GM21447 (cell line): ENCODE measurements at regions not wholly inside any gene's neighbourhood (a gene's known extent, or its start where the extent isn't known, plus 50 kb on each side); places are given as distances from the start of the nearest gene placed in this dataset.
"Not testable (repeated sequence)": the region's sequence is repeated elsewhere in the genome, so short reads cannot be mapped to it uniquely, and the experiment has no call there.

Experiments used
- ATAC-seq: cut with Tn5 transposase; IDR thresholded peaks from one replicate; pipeline ENCODE4 v1.9.1; 2021; ENCODE audit not compliant: unreplicated experiment

DNA sequence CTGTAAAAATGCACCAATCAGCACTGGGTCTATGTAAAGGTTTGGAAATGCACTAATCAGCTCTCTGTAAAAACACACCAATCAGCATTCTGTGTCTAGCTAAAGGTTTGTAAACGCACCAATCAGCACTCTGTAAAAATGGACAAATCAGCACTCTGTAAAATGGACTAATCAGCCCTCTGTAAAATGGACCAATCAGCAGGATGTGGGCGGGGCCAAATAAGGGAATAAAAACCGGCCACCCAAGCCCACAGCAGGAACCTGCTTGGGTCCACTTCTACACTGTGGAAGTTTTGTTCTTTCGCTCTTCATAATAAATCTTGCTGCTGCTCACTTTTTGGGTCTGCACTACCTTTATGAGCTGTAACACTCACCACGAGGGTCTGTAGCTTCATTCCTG, 101.0 kb downstream of the SMC2 start:
- not testable (repeated sequence) for ATAC-seq

DNA sequence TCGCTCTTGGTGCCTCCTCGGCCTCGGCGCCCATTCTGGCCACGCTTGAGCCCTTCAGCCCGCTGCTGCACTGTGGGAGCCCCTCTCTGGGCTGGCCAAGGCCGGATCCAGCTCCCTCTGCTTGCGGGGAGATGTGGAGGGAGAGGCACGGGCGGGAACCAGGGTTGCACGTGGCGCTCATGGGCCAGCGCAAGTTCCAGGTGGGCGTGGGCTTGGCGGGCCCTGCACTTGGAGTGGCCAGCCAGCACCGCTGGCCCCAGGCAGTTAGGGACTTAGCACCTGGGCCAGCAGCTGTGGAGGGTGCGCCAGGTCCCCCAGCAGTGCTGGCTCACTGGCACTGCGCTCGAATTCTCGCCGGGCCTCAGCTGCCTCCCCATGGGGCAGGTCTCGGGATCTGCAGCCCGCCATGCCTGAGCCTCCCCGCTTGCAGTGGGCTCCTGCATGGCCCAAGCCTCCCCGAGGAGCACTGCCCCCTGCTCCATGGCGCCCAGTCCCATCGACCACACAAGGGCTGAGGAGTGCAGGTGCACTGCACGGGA, 106.4 kb downstream of the SMC2 start:
- ATAC-seq, result no peak

DNA sequence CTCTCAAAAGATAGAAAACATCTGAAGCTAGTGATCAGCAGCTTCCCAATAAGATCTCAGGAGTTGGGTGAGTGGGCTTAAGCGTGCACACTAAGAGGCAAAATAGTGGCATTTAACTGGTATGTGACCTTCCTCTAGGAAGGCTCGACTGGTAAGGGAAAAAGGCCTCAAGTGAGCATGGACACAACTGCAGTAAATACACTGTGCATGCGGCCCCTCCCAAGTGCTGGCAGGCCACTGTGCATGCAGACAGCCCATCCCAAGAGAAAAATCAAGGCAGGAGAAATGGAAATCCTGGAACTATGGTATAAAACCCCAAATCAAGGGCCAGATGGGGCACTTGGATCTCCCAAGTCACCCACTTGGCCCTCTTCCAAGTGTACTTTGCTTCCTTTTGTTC, 112.7 kb downstream of the SMC2 start:
- ATAC-seq, result no peak

DNA sequence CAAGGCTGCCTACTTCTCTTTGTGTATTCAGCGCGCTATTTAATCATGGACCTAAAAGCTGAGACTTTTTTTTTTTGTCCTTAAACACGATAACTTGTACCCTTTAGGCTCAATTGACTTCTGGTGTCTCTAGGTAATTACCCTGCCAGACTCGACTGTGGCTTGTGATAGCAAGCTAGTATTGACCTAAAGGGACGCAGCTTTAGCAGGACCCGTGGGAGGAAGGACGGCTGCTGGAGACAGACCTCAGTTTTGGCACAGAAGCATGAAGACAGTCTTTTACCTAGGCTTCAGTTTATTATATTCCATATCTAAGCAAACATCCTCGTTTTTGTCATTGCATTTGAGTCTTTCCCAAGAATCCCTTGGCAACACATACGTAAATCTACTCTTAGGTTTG, 115.3 kb downstream of the SMC2 start:
- no peak for ATAC-seq

DNA sequence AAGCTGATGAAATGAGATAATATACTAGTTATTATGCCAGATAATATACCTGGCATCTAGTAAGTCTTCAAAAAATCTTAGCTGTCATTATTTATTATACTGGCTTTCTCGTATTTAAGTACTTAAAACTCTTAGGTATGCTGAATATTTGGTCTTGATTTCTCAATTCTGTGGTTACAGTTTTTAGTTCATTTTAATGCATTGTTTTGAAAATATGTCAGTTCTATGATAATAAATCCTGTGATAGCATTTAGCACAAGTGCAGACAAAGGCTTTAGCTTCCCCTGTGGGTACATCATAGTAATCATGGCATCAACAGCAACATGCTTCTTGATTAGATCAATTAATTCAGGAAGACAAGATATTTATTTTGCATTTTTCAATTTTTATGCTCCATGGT, 133.0 kb downstream of the SMC2 start:
- no peak for ATAC-seq

DNA sequence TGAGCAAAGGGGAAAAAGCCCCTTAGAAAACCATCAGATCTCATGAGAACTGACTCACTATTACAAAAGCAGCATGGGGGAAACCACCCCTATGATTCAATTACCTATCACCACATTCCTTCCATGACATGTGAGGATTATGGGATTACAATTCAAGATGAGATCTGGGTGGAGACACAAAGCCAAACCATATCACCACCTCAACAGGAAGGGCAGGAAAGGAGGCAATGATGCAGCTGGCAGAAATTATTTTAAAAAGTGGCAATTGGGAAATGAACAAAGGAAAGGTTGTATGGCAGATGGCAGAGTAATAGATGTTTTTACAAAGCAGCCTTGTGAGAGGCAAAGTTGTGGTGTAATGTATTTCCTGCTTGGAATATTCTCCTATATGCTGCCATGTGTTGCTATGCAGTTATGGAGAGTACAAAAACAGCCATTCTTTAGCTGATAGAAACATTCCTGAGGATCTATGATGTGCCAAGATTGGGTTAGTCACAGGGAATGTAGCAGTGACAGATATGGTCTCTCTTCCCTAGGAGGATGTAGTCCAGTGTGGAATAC, 138.8 kb downstream of the SMC2 start:
- no peak for ATAC-seq

DNA sequence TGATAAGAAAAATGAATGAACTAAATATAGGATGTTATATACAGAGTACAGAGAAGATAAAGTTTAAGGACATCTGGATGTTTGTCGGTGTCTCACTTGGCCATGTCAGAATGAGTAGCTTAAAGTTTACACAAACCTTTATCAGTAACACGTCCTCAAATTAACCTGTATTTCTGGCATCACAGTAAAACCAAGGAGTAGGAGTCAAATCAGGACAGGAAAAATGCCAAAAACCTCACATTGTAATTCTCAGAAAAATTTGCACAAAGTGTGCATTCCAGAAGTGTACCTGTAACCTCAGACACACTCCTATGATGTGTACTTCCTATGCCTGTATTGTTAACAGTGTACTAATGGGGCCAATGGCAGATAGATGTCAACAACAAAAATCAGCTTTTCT, 139.3 kb downstream of the SMC2 start:
- ATAC-seq, result no peak

DNA sequence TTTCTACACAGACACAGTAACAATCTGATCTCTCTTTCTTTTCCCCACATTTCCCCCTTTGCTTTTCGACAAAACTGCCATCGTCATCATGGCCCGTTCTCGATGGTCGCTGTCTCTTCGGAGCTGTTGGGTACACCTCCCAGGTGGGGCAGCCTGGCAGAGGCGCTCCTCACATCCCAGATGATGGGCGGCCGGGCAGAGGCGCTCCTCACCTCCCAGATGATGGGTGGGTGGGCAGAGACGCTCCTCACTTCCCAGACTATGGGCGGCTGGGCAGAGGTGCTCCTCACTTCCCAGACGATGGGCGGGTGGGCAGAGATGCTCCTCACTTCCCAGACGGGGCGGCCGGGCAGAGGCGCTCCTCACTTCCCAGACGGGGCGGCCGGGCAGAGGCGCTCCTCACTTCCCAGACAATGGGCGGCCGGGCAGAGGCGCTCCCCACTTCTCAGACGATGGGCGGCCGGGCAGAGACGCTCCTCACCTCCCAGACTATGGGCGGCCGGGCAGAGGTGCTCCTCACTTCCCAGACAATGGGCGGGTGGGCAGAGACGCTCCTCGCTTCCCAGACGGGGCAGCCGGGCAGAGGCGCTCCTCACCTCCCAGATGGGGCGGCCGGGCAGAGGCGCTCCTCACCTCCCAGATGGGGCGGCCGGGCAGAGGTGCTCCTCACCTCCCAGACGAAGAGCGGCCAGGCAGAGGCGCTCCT, 140.7 kb downstream of the SMC2 start:
- ATAC-seq, result not testable (repeated sequence)

DNA sequence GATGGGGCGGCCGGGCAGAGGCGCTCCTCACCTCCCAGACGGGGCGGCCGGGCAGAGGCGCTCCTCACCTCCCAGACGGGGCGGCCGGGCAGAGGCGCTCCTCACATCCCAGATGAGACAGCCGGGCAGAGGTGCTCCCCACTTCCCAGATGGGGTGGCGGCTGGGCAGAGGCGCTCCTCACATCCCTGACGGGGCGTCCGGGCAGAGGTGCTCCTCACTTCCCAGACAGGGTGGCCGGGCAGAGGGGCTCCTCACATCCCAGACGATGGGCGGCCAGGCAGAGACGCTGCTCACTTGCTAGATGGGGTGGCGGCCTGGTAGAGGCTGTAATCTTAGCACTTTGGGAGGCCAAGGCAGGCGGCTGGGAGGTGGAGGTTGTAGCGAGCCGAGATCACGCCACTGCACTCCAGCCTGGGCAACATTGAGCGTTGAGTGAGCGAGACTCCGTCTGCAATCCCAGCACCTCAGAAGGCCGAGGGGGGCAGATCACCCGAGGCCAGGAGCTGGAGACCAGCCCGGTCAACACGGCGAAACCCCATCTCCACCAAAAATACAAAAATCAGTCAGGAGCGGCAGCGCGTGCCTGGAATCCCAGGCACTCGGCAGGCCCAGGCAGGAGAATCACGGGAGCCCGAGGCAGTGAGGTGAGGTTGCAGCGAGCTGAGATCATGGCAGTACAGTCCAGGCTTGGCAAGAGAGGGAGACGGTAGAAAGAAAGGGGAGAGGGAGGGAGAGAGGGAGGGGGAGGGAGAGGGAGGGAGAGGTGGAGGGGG, 141.4 kb downstream of the SMC2 start:
- ATAC-seq, result not testable (repeated sequence)

DNA sequence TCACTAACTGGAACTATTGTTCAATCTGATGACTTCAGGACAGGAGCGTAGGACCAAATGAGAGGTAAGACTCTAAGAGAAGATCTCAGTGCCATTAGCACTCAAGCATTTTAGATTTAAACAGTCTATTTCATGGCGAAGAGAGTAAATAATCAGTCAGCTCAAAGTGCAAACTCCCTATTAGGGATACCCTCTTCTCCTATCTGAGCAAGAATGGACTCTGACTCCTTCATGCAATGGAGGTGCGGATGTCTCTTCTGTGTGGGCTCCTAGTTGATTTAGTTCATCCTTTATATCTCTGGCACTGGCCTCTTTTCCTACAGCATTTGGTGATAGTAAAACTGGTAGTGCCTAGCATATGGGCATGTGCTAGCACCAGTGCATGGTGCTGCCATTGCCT, 144.6 kb downstream of the SMC2 start:
- no peak for ATAC-seq

DNA sequence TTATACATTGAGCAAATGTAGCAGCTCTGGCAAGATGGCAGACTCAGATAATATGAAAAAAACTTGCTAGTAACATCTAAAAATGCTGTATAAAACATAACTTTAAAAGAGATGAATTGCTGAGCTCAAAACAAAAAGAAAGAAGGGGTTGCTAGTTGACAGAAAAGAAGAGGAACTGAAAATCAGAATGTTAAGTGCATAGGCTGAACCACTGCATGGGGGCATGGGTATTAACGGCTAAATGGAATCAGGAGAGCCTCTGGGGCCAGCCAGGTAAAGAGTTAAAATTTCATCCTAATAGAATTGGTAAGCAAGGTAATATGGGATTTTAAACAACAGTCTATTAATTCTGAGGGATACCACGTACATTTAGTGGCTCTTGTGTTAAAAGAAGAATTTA, 146.8 kb downstream of the SMC2 start:
- ATAC-seq, result no peak

DNA sequence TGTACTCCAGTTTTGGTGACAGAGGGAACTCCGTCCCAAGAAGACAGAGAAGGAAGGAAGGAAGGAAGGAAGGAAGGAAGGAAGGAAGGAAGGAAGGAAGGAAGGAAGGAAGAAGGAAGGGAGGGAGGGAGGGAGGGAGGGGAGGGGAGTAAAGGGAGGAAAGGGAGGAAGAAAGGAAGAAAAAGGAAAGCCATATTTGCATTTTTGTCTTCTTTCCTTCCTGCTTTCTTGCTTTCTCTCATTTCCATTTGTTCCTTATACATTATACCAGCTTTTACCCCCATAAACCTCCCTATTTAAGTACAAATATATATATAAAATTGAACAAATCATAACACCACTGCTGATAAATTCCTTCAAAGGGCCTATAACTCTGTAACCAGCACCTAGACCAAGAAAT, 151.8 kb downstream of the SMC2 start:
- no peak for ATAC-seq

DNA sequence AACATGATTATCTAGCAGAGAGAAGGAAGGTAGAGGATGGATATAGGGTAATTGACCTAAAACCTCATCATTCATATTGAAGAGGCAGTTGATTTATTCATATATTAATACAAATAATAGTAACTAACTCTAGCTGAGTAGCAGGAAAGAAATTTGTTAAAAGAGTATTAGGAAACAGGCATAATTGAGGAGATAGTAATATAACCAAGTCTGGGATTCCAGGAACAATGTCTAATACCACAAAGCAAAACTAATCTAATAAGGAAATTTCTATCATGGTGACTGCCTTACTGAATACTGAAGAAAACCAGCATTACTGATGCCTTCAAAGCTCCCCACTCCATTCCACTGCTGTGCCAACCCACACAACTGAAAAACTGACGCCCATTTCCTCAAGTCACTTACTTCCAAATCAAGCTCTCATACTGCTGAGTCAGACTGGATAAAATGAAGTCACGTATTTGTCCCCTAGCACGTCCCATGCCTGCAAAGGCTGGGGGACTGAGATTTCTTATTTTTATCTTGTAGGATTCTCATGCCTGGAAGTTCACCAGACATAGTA, 153.9 kb downstream of the SMC2 start:
- ATAC-seq, result no peak

DNA sequence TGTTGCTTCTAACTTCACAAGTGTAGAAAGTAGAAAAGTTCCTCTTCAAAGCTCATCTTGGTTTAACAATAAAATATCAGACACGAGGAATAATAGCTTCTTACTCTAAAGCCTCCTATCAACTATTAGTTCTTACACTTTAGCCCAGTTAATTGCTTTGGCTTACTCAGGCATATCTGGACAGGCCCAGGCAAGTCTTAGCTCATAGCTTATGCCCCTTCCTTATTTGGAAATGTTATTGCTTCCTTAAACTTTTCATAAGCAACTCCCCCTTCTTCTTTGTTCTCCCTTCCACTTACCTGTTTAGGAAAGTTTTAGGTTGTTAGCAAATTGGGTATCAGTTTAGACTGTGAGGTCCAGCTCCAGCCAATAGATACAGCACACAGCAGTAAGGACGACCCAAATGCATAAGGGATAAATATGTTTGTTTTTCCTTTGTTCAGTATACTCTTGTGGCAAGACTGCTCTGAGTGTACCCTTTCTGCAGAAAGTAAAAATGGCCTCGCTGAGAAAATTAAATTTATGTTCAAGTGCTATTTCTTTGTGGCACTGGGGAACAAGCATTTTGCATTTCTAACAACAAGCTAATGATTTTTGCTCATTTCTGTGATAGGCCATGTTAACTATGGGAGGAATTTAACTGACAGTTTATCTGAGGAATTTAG, 162.1 kb downstream of the SMC2 start:
- no peak for ATAC-seq

DNA sequence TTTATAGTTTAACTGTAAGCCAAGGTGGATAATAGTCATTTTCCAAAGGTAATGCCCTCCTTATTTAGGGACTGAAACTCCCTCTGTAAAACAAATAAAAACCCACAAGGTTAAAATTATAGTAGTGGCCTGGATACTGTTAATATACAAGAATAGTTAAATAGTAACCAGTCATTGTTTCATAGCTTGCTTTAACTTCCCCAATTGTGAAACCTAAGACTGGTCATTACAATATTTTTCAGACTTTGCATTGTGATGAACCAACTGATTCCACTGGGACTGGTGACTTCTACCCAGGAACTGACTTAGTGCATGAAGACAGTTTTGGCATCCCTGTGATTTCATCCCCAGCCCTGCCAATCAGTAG, 162.6 kb downstream of the SMC2 start:
- ATAC-seq, result no peak

DNA sequence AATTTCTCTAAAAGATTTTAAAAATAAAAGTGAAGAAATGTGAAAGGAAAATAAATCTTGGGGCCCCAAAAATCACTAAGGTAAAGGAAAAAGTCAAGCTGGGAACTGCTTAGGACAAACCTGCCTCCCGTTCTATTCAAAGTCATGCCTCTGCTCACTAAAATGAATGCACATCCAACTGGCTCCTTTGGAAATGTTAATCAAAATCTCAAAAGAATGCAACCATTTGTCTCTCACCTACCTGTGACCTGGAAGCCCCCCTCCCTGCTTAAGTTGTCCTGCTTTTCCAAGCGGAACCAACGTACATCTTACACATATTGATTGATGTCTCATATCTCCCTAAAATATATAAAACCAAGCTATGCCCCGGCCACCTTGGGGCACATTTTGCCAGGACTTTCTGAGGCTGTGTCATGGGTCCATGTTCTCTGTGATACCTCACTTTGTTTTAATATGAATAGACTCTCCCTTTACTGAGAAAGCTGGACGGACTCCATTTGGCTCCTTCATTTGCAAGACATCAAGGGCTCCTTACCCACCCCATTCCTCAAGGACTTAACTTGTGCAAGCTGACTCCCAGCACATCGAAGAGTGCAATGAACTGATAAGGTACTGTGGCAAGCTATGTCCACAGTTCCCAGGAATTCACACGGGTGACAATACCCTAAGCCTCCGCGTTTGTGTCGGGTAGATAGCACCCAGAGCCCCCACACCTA, 164.3 kb downstream of the SMC2 start:
- ATAC-seq, result no peak

DNA sequence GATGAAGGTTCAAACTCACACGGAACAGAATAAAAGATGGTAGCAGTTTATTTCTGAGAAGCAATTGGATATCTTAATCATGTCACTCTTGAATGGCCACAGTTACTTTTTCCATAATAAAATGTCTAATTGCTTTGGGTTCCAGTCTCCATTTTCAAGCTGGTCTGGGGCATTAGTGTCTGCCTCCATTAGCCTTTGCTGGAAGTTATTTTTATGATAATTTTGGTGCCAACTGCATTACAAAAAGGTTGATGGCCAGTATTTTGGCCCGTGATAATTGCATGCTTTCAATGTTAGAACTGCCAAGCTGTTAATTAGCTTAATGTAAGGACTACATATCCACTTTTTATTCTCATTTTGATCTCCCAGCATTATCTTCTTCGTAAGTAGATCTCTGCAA, 165.9 kb downstream of the SMC2 start:
- ATAC-seq, result no peak

DNA sequence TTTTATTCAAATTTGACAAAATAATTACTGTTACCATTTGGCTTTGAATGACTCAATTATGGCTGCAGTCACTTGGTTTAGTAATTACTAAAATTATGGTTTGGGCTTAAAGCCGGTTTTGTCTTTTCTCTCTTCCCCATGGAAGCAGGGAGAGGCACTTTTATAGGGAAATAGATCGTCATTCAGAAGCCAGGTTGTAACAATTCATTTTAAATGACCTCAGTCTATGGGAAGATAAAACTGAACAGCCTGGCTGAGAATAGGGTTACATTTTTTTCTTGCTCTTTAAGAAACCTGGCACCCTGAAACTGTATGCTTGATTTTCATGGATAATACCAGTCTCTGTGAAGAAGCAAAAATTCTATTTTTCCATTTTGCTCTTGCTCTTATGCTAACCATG, 169.8 kb downstream of the SMC2 start:
- no peak for ATAC-seq

DNA sequence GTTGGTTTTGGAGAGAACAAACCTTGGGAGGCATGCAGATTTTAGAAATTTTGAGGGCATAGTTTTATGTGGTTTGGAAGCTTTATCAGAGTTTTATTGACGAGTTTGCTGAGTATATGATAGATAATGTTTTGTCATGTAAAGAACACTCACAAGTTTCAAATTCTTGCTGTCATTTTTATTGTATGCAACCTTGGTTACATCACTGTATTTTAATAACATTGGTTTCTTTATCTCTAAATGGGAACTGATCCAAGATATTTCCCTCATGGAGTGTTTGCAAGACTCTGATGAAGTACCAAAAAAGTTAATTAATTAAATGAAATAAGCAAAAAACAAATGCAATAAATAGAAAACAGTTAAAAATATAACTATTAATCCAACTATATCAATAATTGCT, 170.3 kb downstream of the SMC2 start:
- no peak for ATAC-seq

DNA sequence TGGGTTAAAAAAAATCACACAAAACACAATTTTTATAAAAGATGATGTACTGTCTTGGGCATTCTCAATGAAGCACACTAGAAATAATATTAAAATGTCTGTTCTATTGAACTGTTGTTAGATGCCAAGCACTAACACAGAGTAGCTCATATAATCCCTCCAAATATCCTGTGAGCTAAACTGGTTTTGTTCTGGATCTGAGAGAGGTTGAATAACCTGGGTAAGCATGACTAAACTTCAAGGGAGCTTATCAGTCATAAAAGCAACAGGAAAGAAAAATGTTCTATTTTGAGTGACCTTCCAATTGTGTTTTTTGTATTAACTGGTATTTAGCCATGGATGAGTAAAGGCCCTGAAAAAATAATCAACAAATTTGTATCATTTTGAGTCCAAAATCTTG, 175.3 kb downstream of the SMC2 start:
- no peak for ATAC-seq
